ENCODE measurements at regions not wholly inside any gene's neighbourhood (a gene's known extent, or its start where the extent isn't known, plus 50 kb on each side); places are given as distances from the start of the nearest gene placed in this dataset.

GRCh38 chr13:71291842-71292146 lies 575.2 kb downstream of the DACH1 start:
- TF ChIP-seq, protein P1, sequence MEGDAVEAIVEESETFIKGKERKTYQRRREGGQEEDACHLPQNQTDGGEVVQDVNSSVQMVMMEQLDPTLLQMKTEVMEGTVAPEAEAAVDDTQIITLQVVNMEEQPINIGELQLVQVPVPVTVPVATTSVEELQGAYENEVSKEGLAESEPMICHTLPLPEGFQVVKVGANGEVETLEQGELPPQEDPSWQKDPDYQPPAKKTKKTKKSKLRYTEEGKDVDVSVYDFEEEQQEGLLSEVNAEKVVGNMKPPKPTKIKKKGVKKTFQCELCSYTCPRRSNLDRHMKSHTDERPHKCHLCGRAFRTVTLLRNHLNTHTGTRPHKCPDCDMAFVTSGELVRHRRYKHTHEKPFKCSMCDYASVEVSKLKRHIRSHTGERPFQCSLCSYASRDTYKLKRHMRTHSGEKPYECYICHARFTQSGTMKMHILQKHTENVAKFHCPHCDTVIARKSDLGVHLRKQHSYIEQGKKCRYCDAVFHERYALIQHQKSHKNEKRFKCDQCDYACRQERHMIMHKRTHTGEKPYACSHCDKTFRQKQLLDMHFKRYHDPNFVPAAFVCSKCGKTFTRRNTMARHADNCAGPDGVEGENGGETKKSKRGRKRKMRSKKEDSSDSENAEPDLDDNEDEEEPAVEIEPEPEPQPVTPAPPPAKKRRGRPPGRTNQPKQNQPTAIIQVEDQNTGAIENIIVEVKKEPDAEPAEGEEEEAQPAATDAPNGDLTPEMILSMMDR (conservative IDR thresholded peaks at IDR 0.05; ENCODE audit: low read length), result no peak
- TF ChIP-seq EZH2phosphoT487 (IDR thresholded peaks at IDR 0.05; ENCODE audit: borderline replicate concordance), result no peak

All from Loucy (cell line).